SK-N-SH (cell line): ENCODE measurements at regions not wholly inside any gene's neighbourhood (a gene's known extent, or its start where the extent isn't known, plus 50 kb on each side); places are given as distances from the start of the nearest gene placed in this dataset.

Experiments
- CTCF ChIA-PET: fragments of 300-600, 350-600 bp; formaldehyde crosslinking; extraction: SDS; loops from one replicate; lab custom pipeline; 2021; lab: Yijun Ruan, JAX
- POLR2A ChIA-PET: fragments of 350-600 bp; sonication (Branson Sonifier 250); formaldehyde crosslinking; extraction: SDS; loops from one replicate; lab custom pipeline; 2020; ENCODE audit warnings: antibody characterized with exemption, inconsistent platforms; lab: Yijun Ruan, JAX
- DNase-seq: peaks from one replicate; pipeline ENCODE4 v3.0.0; 2012
- H2AFZ ChIP-seq: fragments of 200-600 bp; sonication (generic); 2 replicates; pipeline ENCODE4 v1.8.1; 2016; ENCODE audit warnings: antibody characterized with exemption, mild to moderate bottlenecking, low read depth
- H3F3A ChIP-seq: fragments of 200-600 bp; sonication (generic); replicated peaks from 2 replicates; pipeline ENCODE3; 2016; ENCODE audit warnings: antibody characterized with exemption, mild to moderate bottlenecking; ENCODE audit not compliant: insufficient read depth
- H3K27ac ChIP-seq, 2 experiments: fragments of 200-500 bp in 1 of 2; fragments of 200-600 bp in 1 of 2; sonication (Bioruptor generic) in 1 of 2; sonication (generic), shearing (Covaris generic) in 1 of 2; 2 replicates each; pipeline versions ENCODE4 v1.5.1 to v1.6.1; 2014 to 2016; ENCODE audit warnings: low read depth in 2 of 2, inconsistent platforms in 1 of 2, low read length in 1 of 2, mild to moderate bottlenecking in 1 of 2, mixed read lengths in 1 of 2
- H3K27me3 ChIP-seq: fragments of 200-600 bp; sonication (generic), shearing (Covaris generic); 2 replicates; pipeline ENCODE4 v1.6.1; 2016; ENCODE audit warnings: mixed run types; ENCODE audit not compliant: insufficient read depth
- H3K36me3 ChIP-seq, 2 experiments: fragments of 200-500 bp in 1 of 2; fragments of 200-600 bp in 1 of 2; sonication (Bioruptor generic) in 1 of 2; sonication (generic) in 1 of 2; replicated peaks in 1 of 2; 2 replicates each; pipeline versions ENCODE3 to v1.5.1; 2014 to 2016; ENCODE audit warnings: low read length in 1 of 2, mild to moderate bottlenecking in 1 of 2; ENCODE audit not compliant: insufficient read depth in 2 of 2, control insufficient read depth in 1 of 2
- H3K4me1 ChIP-seq, 2 experiments: fragments of 200-500 bp in 1 of 2; fragments of 200-600 bp in 1 of 2; sonication (Bioruptor generic) in 1 of 2; sonication (generic), shearing (Covaris generic) in 1 of 2; 2 replicates each; pipeline versions ENCODE4 v1.5.1 to v1.6.1; 2014 to 2016; ENCODE audit warnings: low read depth in 1 of 2, low read length in 1 of 2, mixed run types in 1 of 2; ENCODE audit not compliant: insufficient read depth in 2 of 2, control insufficient read depth in 1 of 2
- H3K4me2 ChIP-seq: fragments of 200-600 bp; sonication (generic), shearing (Covaris generic); 2 replicates; pipeline ENCODE4 v1.6.1; 2017; ENCODE audit warnings: mixed run types
- H3K4me3 ChIP-seq, 2 experiments: fragments of 200-500 bp in 1 of 2; fragments of 200-600 bp in 1 of 2; sonication (Bioruptor generic) in 1 of 2; sonication (generic), shearing (Covaris generic) in 1 of 2; 2 replicates each; pipeline versions ENCODE4 v1.5.1 to v1.8.1; 2014 to 2016; ENCODE audit warnings: low read depth in 2 of 2, inconsistent platforms in 1 of 2, low read length in 1 of 2, mild to moderate bottlenecking in 1 of 2, mixed read lengths in 1 of 2, moderate library complexity in 1 of 2
- H3K79me2 ChIP-seq: fragments of 200-600 bp; sonication (generic); 2 replicates; pipeline ENCODE4 v1.8.1; 2017; ENCODE audit warnings: mild to moderate bottlenecking; ENCODE audit not compliant: insufficient read depth
- H3K9ac ChIP-seq: fragments of 200-600 bp; sonication (generic); 2 replicates; pipeline ENCODE4 v1.6.1; 2017; ENCODE audit warnings: mixed run types
- H3K9me2 ChIP-seq: fragments of 200-600 bp; sonication (generic); 2 replicates; pipeline ENCODE4 v1.6.1; 2017; ENCODE audit warnings: mixed run types
- H3K9me3 ChIP-seq: fragments of 200-600 bp; sonication (generic); 2 replicates; pipeline ENCODE4 v1.6.1; 2017; ENCODE audit warnings: mixed run types, mild to moderate bottlenecking, moderate library complexity
- H4K20me1 ChIP-seq: fragments of 200-600 bp; sonication (generic); 2 replicates; pipeline ENCODE4 v1.6.1; 2017; ENCODE audit warnings: mild to moderate bottlenecking, mixed run types; ENCODE audit not compliant: insufficient read depth
- CHD2 ChIP-seq: fragments of 150-350 bp; IDR thresholded peaks from 2 replicates; pipeline ENCODE4 v1.6.1; 2018; ENCODE audit warnings: low read length; ENCODE audit not compliant: partially characterized antibody
- CTCF ChIP-seq: fragments of 200-600 bp; sonication (generic); IDR thresholded peaks from 2 replicates; pipeline ENCODE4 v1.6.1; 2017; ENCODE audit warnings: antibody characterized with exemption, mild to moderate bottlenecking, moderate library complexity
- ELF1 ChIP-seq: IDR thresholded peaks from 2 replicates; pipeline ENCODE4 v1.4.0; 2012
- EZH2phosphoT487 ChIP-seq: fragments of 200-600 bp; sonication (generic); IDR thresholded peaks from 2 replicates; pipeline ENCODE4 v1.6.1; 2017; ENCODE audit warnings: low read depth, mixed run types, mild to moderate bottlenecking, antibody characterized with exemption, moderate library complexity, borderline replicate concordance
- FOSL2 ChIP-seq: IDR thresholded peaks from 2 replicates; pipeline ENCODE4 v1.4.0; 2012; ENCODE audit warnings: low read depth, mild to moderate bottlenecking, moderate library complexity, borderline replicate concordance
- FOXJ3 ChIP-seq: sonication (generic); formaldehyde crosslinking; IDR thresholded peaks from 2 replicates; pipeline ENCODE4 v1.5.1; 2020; ENCODE audit warnings: mild to moderate bottlenecking, missing genetic modification reagents
- FOXM1 ChIP-seq: IDR thresholded peaks from 2 replicates; pipeline ENCODE4 v1.4.0; 2012; ENCODE audit warnings: low read depth, mild to moderate bottlenecking
- GABPA ChIP-seq: IDR thresholded peaks from 2 replicates; pipeline ENCODE4 v1.4.0; 2012; ENCODE audit warnings: low read depth, mild to moderate bottlenecking
- IRF3 ChIP-seq: fragments of 150-350 bp; IDR thresholded peaks from 2 replicates; pipeline ENCODE4 v1.6.1; 2016; ENCODE audit warnings: mild to moderate bottlenecking, low read depth, low read length
- JUND ChIP-seq: IDR thresholded peaks from 2 replicates; pipeline ENCODE4 v1.4.0; 2012
- MAX ChIP-seq: IDR thresholded peaks from 2 replicates; pipeline ENCODE4 v1.4.0; 2012; ENCODE audit warnings: low read depth
- NFIC ChIP-seq: IDR thresholded peaks from 2 replicates; pipeline ENCODE4 v1.4.0; 2012; ENCODE audit warnings: borderline replicate concordance
- NRF1 ChIP-seq: IDR thresholded peaks from 2 replicates; pipeline ENCODE4 v1.6.1; 2012; ENCODE audit warnings: low read depth, mild to moderate bottlenecking, low read length
- POLR2AphosphoS5 ChIP-seq: IDR thresholded peaks from 2 replicates; pipeline ENCODE4 v1.6.1; 2012; ENCODE audit warnings: low read depth, low read length
- RAD21 ChIP-seq: IDR thresholded peaks from 2 replicates; pipeline ENCODE4 v1.6.1; 2012; ENCODE audit warnings: mild to moderate bottlenecking, low read length
- RCOR1 ChIP-seq: fragments of 150-350 bp; IDR thresholded peaks from 2 replicates; pipeline ENCODE4 v1.6.1; 2017; ENCODE audit warnings: antibody characterized with exemption, low read length
- RFX5 ChIP-seq: IDR thresholded peaks from 2 replicates; pipeline ENCODE4 v1.6.1; 2012; ENCODE audit warnings: mild to moderate bottlenecking, improper control_type of control experiment, low read length
- RXRA ChIP-seq: IDR thresholded peaks from 2 replicates; pipeline ENCODE4 v1.4.0; 2012; ENCODE audit warnings: low read depth, mild to moderate bottlenecking, borderline replicate concordance
- TAF1 ChIP-seq: IDR thresholded peaks from 2 replicates; pipeline ENCODE4 v1.6.1; 2012; ENCODE audit warnings: low read depth, mild to moderate bottlenecking, low read length, moderate library complexity, borderline replicate concordance
- TCF12 ChIP-seq: IDR thresholded peaks from 2 replicates; pipeline ENCODE4 v1.4.0; 2012
- TEAD4 ChIP-seq: IDR thresholded peaks from 2 replicates; pipeline ENCODE4 v1.4.0; 2012; ENCODE audit warnings: mild to moderate bottlenecking, borderline replicate concordance; ENCODE audit not compliant: insufficient read depth
- YY1 ChIP-seq: IDR thresholded peaks from 2 replicates; pipeline ENCODE4 v1.4.0; 2012; ENCODE audit warnings: low read depth, mild to moderate bottlenecking
- WGBS: methylation state at CpG from one replicate; pipeline ENCODE4 v1.1.6; 2017; ENCODE audit warnings: low lambda C conversion rate; 5-methylcytosine and 5-hydroxymethylcytosine counted together

- Histone ChIP-seq H3K36me3 (no peaks in the 10 kb centered on the region), H3K27me3 (no peaks in the 10 kb centered on the region), H3K9ac (no peak overlapping the region), H3K79me2 (no peaks in the 10 kb centered on the region)
- CTCF ChIA-PET, result interaction anchor here (0.6 to 1.0 kb wide), 2 partner anchors 17 to 526 kb away, joined by 3 read pairs; no protein-coding TSS in a partner anchor
- 31% methylated on average over 6 of the region's 6 CpGs for WGBS
- no peak for DNase-seq
- POLR2A ChIA-PET, result interaction anchor here (0.6 kb wide), 1 partner anchor 364 kb away, joined by 3 read pairs; no protein-coding TSS in a partner anchor
- TF ChIP-seq CHD2 (no peak), RFX5 (no peak), FOXJ3 (no peak), NFIC (no peak), TCF12 (no peak), ELF1 (no peak), POLR2AphosphoS5 (no peak), MAX (no peak), YY1 (no peak), CTCF (no peak), NRF1 (no peak), RAD21 (no peak), EZH2phosphoT487 (no peak), TEAD4 (no peak), TAF1 (no peak), GABPA (no peak), RCOR1 (no peak), JUND (no peak)
- TF ChIP-seq, all 33 proteins: peak for 0
- Histone ChIP-seq H3K27ac (no peak overlapping the region), H3K9me2 (no peaks in the 10 kb centered on the region), H3K9me3 (no peaks in the 10 kb centered on the region), H3F3A (no peaks in the 10 kb centered on the region), H2AFZ (no peak overlapping the region), H3K4me3 (no peak overlapping the region), H3K4me1 (no peaks in the 10 kb centered on the region), H4K20me1 (no peaks in the 10 kb centered on the region), H3K4me2 (no peak overlapping the region)
Measured at GRCh38 chr10:8696746-8697145, 642.3 kb downstream of the GATA3 start.

- Histone ChIP-seq H3K4me2 (no peak overlapping the region), H3F3A (no peaks in the 10 kb centered on the region), H3K9ac (no peak overlapping the region), H3K9me2 (no peaks in the 10 kb centered on the region), H3K79me2 (no peaks in the 10 kb centered on the region), H3K27me3 (no peaks in the 10 kb centered on the region), H3K36me3 (no peaks in the 10 kb centered on the region), H3K4me3 (no peak overlapping the region), H3K9me3 (no peaks in the 10 kb centered on the region), H3K27ac (no peak overlapping the region), H4K20me1 (no peaks in the 10 kb centered on the region), H2AFZ (no peak overlapping the region), H3K4me1 (no peaks in the 10 kb centered on the region)
- TF ChIP-seq TEAD4, result no peak
- no peak for TF ChIP-seq CTCF
- no peak for TF ChIP-seq CHD2
- TF ChIP-seq FOSL2, result no peak
- no peak for TF ChIP-seq MAX
- no peak for TF ChIP-seq RFX5
- no peak for TF ChIP-seq FOXM1
- no peak for TF ChIP-seq FOXJ3
- TF ChIP-seq RCOR1, result no peak
- no peak for TF ChIP-seq IRF3
- TF ChIP-seq RXRA, result no peak
- TF ChIP-seq RAD21, result no peak
- TF ChIP-seq JUND, result no peak
- CTCF ChIA-PET, result no interaction called here
- DNase-seq, result no peak
- POLR2A ChIA-PET, result no interaction called here
Measured at GRCh38 chr10:8700689-8701088, 646.2 kb downstream of the GATA3 start.
